GM19395 (cell line): ENCODE measurements at regions not wholly inside any gene's neighbourhood (a gene's known extent, or its start where the extent isn't known, plus 50 kb on each side); places are given as distances from the start of the nearest gene placed in this dataset.

Source experiments
- ATAC-seq: cut with Tn5 transposase; IDR thresholded peaks from one replicate; pipeline ENCODE4 v1.9.1; 2021; ENCODE audit warnings: mild to moderate bottlenecking, moderate library complexity; ENCODE audit not compliant: unreplicated experiment

- no peak for ATAC-seq
Measured at GRCh38 chr2:16303761-16304160, 361.9 kb downstream of the CYRIA start.

GRCh38 chr2:16303273-16303577 lies 362.4 kb downstream of the CYRIA start:
- ATAC-seq, result no peak

- ATAC-seq, result no peak
Measured at GRCh38 chr2:16302431-16303272, 362.3 kb downstream of the MYCN start.

- ATAC-seq, result no peak
Measured at GRCh38 chr2:16301961-16302360, 361.6 kb downstream of the MYCN start.

GRCh38 chr2:16298866-16299265 lies 358.5 kb downstream of the MYCN start:
- no peak for ATAC-seq

- no peak for ATAC-seq
Measured at GRCh38 chr2:16296331-16297250, 356.2 kb downstream of the MYCN start.

GRCh38 chr2:16296038-16296290 lies 355.6 kb downstream of the MYCN start:
- no peak for ATAC-seq

GRCh38 chr2:16294791-16295190 lies 354.4 kb downstream of the MYCN start:
- no peak for ATAC-seq

- ATAC-seq, result no peak
Measured at GRCh38 chr2:16293871-16294270, 353.5 kb downstream of the MYCN start.

- no peak for ATAC-seq
Measured at GRCh38 chr2:16293398-16293797, 353.0 kb downstream of the MYCN start.

- no peak for ATAC-seq
Measured at GRCh38 chr2:16291731-16292550, 351.6 kb downstream of the MYCN start.

GRCh38 chr2:16291226-16291625 lies 350.9 kb downstream of the MYCN start:
- ATAC-seq, result no peak

GRCh38 chr2:16290311-16291020 lies 350.1 kb downstream of the MYCN start:
- ATAC-seq, result no peak

GRCh38 chr2:16288371-16289112 lies 348.2 kb downstream of the MYCN start:
- ATAC-seq, result no peak

- ATAC-seq, result no peak
Measured at GRCh38 chr2:16287831-16288230, 347.5 kb downstream of the MYCN start.

- ATAC-seq, result no peak
Measured at GRCh38 chr2:16287281-16287680, 346.9 kb downstream of the MYCN start.

- ATAC-seq, result no peak
Measured at GRCh38 chr2:16285813-16286510, 345.6 kb downstream of the MYCN start.

GRCh38 chr2:16284941-16285625 lies 344.7 kb downstream of the MYCN start:
- ATAC-seq, result no peak
